HG03280 (cell line): ENCODE measurements at regions not wholly inside any gene's neighbourhood (a gene's known extent, or its start where the extent isn't known, plus 50 kb on each side); places are given as distances from the start of the nearest gene placed in this dataset.
"Not testable (repeated sequence)": the region's sequence is repeated elsewhere in the genome, so short reads cannot be mapped to it uniquely, and the experiment has no call there.

ENCODE experiments used
- ATAC-seq: cut with Tn5 transposase; IDR thresholded peaks from one replicate; pipeline ENCODE4 v1.9.1; 2021; ENCODE audit warnings: mild to moderate bottlenecking, moderate library complexity; ENCODE audit not compliant: unreplicated experiment

GRCh38 chr2:4814137-4814536, 878.0 kb upstream of the SOX11 start:
- not testable (repeated sequence) for ATAC-seq

- no peak for ATAC-seq
Measured at GRCh38 chr2:4827836-4828235, 864.3 kb upstream of the SOX11 start.

DNA sequence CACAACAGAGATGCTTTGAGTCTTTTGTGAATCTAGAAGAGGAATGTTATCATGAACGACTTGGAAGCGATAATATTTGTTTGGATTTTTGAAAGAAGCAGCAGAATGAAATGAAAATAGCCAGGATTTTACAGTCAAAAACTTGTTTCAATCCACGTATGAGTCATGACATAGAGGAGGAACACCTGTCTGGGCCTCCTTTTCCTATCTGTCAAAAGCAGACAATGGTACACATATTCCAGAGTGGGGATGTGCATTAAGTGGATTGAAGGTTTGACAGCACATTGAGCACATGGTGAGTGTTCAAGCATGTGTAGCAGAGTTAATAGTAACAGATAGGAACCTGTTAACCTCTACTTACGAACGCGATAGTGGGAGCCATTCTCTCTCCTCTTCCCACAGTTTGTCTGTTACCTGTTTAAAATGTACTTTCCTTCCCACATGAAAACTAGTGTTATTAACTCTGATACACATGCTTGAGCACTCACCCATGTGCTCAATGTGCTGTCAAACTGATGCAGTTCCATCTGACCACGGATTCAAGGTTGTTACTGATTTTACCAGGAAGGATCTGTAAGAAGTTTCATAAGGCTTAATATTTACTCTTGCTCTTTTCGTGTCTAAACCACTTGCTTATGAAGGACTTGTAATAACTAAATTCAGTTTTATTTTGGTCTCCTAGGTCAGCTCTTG, 863.4 kb upstream of the SOX11 start:
- no peak for ATAC-seq

- ATAC-seq: no peak
Measured at GRCh38 chr2:4831751-4832150, 860.4 kb upstream of the SOX11 start.

DNA sequence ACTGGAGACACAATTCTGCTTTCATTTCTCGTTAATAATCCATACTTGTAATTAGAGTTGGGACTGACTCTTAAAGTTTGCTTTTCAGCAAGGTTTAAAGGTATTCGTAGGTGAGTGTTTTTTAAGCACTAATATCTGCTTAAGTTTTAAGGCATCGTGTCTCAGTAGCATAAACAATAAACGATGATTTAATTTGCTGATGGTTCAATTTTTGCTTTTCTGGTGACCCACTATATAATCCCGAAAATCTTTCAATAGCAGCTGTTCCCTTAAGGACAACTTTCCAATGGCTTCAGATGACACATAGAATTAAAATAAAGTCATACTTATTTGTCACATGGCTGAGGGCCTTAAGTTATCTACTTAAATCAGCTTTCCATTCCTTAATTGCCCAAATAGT, 859.5 kb upstream of the SOX11 start:
- no peak for ATAC-seq

- no peak for ATAC-seq
Measured at GRCh38 chr2:4838626-4839025, 853.6 kb upstream of the SOX11 start.

DNA sequence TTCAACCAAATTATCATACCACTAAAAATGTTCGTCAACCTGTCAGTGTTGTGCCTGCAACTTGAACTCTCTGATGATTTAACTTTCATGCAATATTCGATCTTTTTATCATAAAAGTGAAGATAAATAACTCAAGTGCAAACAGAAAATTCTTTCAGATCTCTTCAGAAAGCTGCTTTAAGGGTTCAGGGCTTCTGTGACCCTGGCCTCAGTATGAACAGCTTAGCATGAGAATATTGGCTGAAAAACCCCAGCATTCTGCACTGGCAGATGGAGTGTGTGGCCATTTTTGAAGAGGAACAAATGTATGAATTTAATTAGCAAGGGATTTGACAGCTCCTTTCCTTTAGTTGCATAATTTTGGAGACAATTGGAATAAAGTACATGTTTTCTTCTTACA, 851.4 kb upstream of the SOX11 start:
- no peak for ATAC-seq

DNA sequence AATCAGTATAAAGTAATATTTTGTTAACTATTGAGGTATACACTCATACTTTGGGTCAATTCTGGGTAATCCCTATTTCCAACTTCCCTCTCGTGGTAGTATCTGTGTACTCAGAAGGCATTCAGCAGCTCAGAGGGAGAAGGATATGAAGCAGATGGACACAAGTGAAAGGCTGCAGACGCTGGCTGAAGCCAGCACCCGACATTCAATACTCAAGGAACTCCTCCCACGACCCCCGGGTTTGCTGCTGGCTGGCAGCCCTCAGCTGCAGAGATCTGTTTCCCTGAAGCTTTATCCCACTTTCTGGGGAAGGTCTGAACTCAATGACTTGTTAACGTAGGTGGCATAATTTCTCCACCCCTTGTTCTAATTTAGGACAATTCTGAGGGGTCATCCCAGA, 847.3 kb upstream of the SOX11 start:
- ATAC-seq: no peak

DNA sequence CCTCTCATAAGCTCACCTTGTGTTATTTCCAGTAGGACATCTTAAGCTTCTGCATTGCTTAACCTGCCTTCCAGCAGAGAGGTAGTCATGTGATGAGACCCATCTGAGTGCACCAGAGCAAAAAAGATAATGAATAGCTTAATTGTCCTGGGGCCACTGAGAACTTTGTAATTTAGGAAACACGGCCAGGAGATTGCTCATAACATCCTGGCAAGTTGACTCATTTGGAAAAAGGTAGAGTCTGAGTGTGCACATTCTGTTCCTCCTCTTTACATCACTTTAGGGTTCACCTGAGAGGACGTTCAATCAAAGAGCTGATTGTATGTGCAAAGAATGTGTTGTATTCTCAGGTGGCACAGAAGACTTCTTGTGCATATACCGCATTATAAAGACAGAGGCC, 830.2 kb upstream of the SOX11 start:
- ATAC-seq: no peak

- ATAC-seq: no peak
Measured at GRCh38 chr2:4866198-4866597, 826.0 kb upstream of the SOX11 start.

- ATAC-seq: no peak
Measured at GRCh38 chr2:4868466-4868865, 823.7 kb upstream of the SOX11 start.

DNA sequence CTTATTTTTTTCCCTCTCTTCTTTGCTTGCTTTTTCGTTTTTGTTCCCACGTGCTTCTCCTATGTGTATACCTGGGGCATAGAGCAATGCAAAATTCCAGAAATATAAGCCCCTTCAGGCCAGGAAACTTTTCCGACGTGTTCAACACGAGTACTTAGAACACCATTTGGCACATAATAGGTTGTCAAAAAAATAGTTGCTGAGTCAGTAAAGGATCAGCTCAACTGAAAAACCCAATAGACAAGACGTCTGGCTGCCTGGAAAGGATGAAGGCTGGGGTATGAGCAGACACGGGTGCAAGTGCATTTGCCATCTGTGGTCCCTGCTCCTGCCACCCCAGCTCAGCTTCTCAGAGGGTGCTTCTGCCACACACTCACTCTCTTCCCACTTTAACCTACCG, 823.0 kb upstream of the SOX11 start:
- no peak for ATAC-seq

- no peak for ATAC-seq
Measured at GRCh38 chr2:4873364-4873763, 818.8 kb upstream of the SOX11 start.

- no peak for ATAC-seq
Measured at GRCh38 chr2:4873876-4874593, 818.1 kb upstream of the SOX11 start.

GRCh38 chr2:4882421-4882820, 809.8 kb upstream of the SOX11 start:
- no peak for ATAC-seq

- no peak for ATAC-seq
Measured at GRCh38 chr2:4882941-4883340, 809.2 kb upstream of the SOX11 start.

DNA sequence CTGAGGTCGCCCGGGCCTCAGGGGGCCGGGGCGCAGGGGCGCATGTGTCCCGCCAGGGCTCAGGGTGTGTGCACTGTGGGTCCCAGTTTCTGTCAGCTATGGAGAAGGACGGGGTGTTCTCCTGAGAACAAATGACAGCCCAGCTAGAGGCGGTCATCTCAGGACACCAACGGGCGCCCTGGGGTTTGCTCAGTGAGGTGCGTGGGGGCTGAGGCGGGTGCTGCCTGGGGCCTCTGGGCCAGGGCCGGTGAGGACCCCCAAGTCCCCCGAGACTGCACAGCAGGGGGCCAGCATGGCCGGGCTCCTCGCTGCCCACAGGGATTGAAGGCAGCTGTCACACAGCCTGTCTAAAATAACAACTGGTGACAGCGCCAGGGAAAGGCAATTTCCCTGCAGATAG, 808.8 kb upstream of the SOX11 start:
- ATAC-seq: no peak

- ATAC-seq: no peak
Measured at GRCh38 chr2:4884117-4884571, 808.0 kb upstream of the SOX11 start.

- no peak for ATAC-seq
Measured at GRCh38 chr2:4891394-4891793, 800.8 kb upstream of the SOX11 start.

DNA sequence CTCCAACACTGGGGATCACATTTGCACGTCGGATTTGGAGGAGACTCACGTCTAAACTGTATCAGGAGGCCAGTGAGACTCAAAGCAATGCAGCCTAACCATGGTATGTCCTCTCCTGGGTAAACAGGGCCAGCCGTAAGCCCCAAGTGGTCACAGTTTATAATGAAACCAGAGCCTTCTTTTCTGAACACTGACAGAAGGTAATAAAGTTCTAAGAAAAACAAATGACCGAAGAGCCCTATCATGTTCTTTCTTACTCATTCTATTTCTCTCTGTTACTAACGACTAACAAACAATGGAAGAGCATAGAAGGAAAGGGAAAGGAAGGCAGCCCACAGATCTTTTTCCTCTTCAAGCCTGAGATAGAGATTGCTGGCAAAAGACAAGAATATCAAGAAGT, 796.8 kb upstream of the SOX11 start:
- ATAC-seq: no peak

DNA sequence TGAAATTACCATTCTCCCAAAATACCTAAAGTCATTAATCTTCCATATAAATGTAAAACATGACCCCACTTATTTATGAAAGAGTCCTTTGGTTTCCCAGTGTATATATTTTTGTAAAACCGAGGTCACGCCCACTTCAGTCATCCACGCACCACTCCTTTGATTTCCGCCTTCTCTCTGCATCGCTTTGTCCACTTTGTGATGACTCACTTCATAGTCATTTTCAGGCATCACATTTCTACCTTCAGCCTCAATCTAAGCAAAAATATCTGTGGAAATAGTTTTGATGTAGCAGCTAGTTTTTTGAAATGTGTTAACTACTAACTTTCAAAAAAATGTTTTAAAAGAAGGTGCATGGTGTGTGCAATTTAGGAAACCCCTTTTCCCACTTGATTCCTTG, 793.5 kb upstream of the SOX11 start:
- no peak for ATAC-seq

DNA sequence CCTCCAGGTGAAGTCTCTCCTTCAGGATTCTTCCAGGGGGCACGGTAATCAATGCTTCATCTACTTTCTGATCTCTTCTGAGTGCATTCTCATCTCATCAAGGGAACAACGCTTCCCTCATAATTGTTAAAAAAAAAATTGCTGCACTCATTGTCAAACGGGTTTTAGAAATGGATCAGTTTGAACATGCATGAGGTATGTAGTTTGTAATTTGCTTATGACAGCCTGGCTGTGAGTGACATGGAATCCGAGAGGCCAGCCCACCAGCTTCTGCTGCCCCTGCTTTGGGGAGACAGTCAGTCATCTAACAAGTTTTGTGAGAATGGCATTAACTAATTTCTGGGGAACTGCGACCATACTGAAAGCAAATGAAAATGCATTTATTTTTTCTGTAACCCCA, 791.9 kb upstream of the SOX11 start:
- no peak for ATAC-seq
